NCI-H82 treated with DMSO at 0.1 percent for 48 hours (cell line): ENCODE measurements at regions not wholly inside any gene's neighbourhood (a gene's known extent, or its start where the extent isn't known, plus 50 kb on each side); places are given as distances from the start of the nearest gene placed in this dataset.

Source experiments
- DNase-seq: peaks from one replicate; lab custom pipeline; 2025; ENCODE audit not compliant: unreplicated experiment; lab: John Stamatoyannopoulos, UW

GRCh38 chr3:75260-75659, 121.3 kb upstream of the CHL1 start:
- no peak for DNase-seq

DNA sequence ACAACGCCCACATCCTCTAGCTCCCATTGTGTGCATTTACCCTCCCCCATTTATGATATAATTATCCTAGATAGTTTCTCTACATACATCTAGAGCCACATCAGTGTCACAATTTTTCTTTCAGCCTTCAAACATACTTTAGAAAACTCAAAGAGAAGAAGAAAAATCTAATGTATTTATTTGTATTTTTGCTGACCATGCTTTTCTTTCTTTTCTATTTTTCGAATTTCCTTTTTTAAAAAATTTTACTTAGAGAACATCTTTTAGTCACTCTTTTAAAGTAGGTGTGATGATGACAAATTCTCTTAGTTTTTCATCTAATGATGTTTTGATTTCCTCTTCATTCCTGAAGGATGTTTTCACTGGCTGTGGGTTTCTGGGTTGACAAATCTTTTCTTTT, 117.0 kb upstream of the CHL1 start:
- no peak for DNase-seq

DNA sequence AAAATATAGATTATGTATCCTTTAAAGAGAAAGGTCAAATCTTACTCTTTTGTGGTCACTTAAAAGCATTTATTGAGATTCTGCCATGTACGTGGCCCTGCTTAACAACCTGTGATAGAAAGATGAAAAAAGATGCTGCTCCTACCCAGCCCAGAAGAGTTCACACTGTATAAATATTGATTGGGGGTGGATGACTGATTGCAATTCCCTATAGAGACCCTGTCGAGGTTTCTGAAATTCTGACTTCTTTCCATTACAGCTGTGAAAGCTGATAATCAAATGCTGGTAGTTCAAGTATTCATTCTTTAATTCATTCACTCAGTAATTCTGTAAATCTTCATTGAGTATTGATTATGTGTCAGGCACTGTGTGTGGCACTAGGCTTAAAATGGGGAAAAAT, 114.1 kb upstream of the CHL1 start:
- no peak for DNase-seq

DNA sequence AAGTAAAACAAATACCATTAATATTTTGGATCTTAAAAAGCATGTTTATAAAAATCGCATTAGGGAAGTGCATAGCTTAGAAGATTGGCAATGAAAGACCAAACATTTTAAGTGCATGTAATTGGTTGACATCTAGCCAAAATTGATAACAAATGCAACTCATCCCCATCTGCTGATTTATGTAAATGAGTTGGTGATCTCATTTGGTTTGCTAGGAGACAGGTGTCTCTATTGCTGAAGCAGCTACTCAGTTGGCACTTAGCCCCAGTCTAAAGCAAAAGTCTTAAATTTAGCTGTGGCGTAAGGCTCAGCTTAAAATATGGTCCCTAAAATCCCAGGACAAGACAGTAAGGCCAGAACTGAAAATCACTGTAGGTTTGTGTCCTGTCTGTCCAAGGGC, 113.5 kb upstream of the CHL1 start:
- peak; percentile 45 for DNase-seq

- peak; percentile 90 for DNase-seq
Observed at GRCh38 chr3:85180-85579, 111.4 kb upstream of the CHL1 start.

DNA sequence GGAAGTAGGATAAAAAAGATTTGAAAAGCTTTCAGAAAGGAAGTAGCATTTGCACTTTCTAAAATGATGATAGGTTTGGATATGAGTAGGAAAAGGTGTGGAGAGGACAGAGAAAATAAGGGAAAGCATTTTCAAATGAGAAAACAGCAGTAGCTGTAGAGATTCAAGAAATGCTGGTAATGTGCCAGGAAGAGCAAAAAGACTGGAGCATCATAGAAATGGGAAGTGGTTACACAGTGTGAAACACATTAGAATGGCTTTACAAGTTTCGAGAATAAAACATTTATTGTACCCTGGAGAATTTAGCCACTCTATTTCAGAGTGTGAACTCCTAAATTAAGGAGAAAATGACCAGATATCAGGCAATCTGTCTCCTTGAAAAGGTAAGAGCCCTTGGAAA, 108.3 kb upstream of the CHL1 start:
- no peak for DNase-seq

DNA sequence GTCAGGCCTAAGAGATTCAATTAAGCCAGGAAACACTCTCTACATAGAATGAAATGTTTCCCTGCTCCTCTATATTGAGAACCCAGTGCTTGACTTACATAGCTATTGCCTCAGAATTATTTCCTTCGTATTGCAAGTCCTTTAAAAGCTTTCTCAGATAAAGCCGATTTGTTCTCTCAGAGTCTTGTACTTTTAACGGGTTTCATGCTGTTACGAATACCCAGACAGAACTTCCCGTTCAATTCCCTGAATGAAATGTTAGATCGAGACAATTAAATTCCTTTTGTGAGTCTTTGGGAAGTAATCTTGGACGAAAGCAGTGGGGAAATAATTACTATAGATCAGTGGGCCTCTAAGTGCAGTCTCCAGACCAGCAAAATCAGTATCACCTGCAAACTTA, 102.8 kb upstream of the CHL1 start:
- no peak for DNase-seq

- DNase-seq = no peak
Observed at GRCh38 chr3:96259-96658, 100.3 kb upstream of the CHL1 start.

GRCh38 chr3:97417-98258, 98.9 kb upstream of the CHL1 start:
- no peak for DNase-seq

DNA sequence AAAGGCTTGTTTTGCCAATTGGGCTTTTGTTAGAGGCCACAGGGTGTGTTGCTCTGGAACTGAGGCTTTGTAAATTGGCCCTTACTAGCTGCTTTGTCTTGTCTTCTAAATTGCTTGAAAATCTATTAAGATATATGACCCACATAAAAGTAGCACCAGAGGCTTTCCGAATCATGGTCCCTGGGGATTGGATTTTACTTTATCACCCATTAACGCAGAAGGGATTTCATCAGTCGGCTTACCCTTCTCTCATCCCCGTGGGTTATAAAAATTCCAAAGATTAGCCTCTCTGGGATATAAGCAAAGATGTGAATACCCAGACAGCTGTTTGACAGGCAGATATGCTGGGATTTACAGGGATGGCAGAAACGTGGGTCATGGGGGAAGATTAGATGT, 98.3 kb upstream of the CHL1 start:
- DNase-seq = peak; percentile 81

DNA sequence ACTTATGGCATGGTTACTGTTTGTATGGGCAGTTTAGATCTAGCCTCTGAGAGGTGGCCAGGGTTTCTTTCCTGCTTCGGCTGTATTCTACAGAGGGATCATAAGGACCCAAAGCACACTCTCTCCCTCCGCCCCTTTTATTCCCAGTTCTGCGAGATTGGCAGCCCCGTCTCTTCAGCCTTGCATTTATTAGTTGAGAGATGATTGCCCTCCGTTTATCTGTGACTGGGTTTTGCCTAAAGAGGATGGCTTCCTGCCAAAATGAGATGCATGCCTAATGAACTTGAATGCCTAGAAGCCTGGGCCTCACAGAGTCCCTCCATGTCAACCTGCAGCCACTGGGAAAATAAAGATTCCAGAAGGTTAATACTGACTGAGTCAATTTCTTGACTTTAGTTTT, 97.1 kb upstream of the CHL1 start:
- DNase-seq = peak; percentile 6

GRCh38 chr3:102484-102883, 94.1 kb upstream of the CHL1 start:
- no peak for DNase-seq

DNA sequence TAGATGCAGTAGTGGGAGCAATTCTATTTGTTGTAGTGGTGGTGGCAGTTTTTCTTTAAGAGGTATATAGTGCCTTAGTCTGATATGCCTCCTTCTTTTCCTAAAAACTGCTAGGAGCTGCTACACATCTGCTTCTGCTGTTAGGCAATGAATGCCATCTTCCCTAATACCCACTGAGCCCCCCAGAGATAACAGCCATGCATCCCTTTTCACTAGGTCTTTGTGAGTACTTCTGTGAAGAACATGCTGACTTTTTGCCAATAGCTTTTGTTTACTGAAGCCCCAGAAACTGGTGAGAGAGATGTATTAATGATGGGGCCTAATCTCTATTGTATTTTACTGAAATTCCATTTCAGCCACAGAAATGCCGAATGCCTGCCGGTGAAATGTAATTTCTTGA, 92.6 kb upstream of the CHL1 start:
- no peak for DNase-seq

GRCh38 chr3:105585-105984, 91.0 kb upstream of the CHL1 start:
- DNase-seq = no peak

DNA sequence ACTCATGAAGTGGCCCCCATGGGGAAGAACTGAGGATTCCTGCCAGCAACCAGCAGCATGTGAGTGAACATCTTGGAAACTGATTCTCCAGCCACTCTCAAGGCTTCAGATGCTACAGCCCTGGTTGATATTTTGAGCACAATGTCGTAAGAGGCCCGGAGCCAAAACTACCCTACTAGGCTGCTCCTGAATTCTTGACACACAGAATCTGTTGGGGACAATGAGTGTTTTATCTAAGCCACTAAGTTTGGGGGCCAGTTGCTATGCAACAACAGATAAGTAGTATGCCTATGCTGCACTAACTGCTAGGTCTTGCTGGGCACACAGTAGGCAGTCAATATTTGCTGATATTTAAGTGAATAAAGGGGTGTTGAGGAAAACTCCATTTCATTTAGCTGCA, 89.9 kb upstream of the CHL1 start:
- no peak for DNase-seq

DNA sequence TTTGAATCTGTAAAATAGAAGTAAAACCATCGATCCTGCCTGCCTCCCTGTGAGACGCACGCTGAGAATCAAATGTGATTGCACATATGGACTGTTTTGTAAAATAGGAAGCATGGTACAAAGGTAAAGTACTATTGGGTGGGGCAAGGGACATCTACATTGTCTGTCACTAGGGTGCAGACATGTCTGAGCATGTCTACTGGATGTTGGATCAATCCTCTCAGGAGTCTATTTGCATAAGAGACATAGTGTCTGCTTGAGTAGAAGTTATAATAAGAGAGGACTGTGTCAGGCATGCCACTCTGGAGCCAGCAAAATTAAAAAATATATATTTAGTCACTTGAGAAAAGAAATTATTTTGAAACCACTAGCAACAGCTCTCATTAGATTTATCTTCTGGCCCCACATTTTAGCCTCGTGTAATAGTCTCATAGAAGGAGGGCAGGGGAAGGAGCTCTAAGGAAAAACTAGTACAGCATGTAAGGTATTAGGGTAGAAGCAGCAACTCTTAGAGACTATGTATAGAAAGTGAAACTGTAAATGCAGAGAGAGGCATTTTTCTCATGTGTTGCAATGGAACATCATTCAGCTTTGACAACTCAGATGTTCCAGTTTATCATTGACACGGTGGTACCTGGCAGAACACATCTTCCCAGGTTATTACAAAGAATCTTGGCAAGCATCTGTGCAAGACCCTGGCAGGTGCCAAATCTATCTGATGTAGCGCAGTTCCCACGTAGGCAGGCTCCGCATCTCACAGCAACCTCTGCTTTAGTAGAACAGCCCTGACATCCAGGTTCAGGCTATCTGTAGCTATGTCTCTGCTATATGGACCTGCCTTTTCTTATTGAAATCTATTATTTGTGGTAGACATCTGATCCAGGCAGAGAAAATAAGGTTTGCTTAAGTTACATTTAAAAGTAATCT, 85.2 kb upstream of the CHL1 start:
- DNase-seq = no peak

- no peak for DNase-seq
Observed at GRCh38 chr3:112773-113172, 83.8 kb upstream of the CHL1 start.

GRCh38 chr3:118666-119065, 77.9 kb upstream of the CHL1 start:
- no peak for DNase-seq

DNA sequence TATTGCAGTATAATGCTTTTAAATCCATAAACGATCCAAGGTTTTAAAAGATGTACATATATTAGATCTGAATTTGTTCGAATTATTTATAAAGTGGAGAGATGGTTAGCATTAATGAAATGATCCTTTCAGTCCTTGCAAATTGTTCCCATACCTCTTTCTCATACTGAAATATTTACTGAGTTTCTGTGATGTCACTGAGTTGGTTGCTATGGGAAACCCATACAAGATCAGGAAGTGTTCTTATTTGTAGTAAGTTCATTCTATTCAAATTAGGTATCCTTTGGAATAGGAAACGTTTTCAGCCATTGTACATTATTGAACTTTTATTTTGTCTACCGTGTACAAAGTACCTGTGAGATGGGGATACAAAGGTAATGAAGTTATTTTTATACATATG, 73.2 kb upstream of the CHL1 start:
- DNase-seq = no peak

DNA sequence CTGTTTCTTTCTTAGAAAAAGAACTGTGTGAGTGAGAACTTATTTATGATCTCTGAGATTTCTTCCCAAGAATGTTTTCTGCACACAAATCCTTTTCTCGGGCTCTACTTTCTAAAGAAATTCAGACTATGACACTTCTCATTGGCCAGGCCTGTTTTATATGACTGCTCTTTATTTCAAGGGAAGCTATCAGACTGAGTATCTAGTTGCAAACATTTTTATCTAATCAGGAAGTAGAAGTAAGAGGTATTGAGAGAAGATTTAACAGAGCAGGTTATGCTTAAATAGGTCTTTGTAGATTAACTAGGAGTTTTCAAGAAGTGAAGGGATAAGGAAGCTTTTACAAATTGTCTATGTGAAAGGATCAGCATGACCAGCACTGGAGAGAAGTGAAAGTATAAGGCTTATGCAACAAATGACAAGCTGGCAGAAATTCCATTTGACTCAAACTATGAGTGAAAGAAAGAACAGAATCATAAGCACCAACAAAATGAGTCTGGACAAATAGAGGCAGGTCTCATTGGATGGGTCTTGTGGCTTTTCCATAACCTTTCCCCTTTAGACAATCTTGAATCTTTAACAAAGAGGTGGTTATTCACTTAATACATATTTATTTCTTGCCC, 71.9 kb upstream of the CHL1 start:
- DNase-seq = no peak

GRCh38 chr3:128515-129172, 67.9 kb upstream of the CHL1 start:
- no peak for DNase-seq
